B cell (primary cell): ENCODE measurements at regions not wholly inside any gene's neighbourhood (a gene's known extent, or its start where the extent isn't known, plus 50 kb on each side); places are given as distances from the start of the nearest gene placed in this dataset.

Source experiments
- ATAC-seq: fragments of 200-7000 bp; cut with Tn5 transposase; one replicate; pipeline ENCODE4 v1.10.0; 2021; ENCODE audit warnings: low read depth, mild to moderate bottlenecking, moderate number of reproducible peaks, moderate library complexity
- CTCF ChIA-PET: fragments of 350-600 bp; sonication (Branson Sonifier 250); formaldehyde crosslinking; loops from one replicate; lab custom pipeline; 2021; ENCODE audit warnings: antibody characterized with exemption, inconsistent platforms; lab: Charles Lee
- POLR2A ChIA-PET: fragments of 350-600 bp; sonication (Branson Sonifier 250); formaldehyde crosslinking; loops from one replicate; lab custom pipeline; 2021; ENCODE audit warnings: antibody characterized with exemption; lab: Charles Lee
- DNase-seq: peaks from one replicate; pipeline ENCODE4 v3.0.0; 2013
- H2AFZ ChIP-seq: 2 replicates; pipeline ENCODE4 v1.6.1; 2012; ENCODE audit warnings: mild to moderate bottlenecking, low read depth, low read length; ENCODE audit not compliant: insufficient read depth, poor library complexity, severe bottlenecking
- H3K27ac ChIP-seq, 2 donors: 1 replicate in 1 of 2; 2 replicates in 1 of 2; pipeline ENCODE4 v1.5.1; 2012 to 2013; ENCODE audit warnings: low read length in 2 of 2, mild to moderate bottlenecking in 2 of 2, moderate library complexity in 1 of 2
- H3K27me3 ChIP-seq, 4 experiments: fragments of 200-600 bp in 1 of 4; sonication (generic) in 1 of 4; replicated peaks in 1 of 4; 1 replicate in 2 of 4; 2 replicates in 2 of 4; pipeline versions ENCODE4 v1.6.1 to v1.7.0; 2013 to 2016; ENCODE audit warnings: low read length in 3 of 4, mild to moderate bottlenecking in 2 of 4, mixed read lengths in 1 of 4, moderate library complexity in 1 of 4; ENCODE audit not compliant: insufficient read depth in 4 of 4, control insufficient read depth in 3 of 4; ENCODE audit errors: control extremely low read depth in 1 of 4
- H3K36me3 ChIP-seq, 2 experiments: replicated peaks in 1 of 2; 1 replicate in 1 of 2; 2 replicates in 1 of 2; pipeline versions ENCODE4 v1.6.1 to v1.7.1; 2013; ENCODE audit warnings: low read length in 1 of 2; ENCODE audit not compliant: insufficient read depth in 2 of 2, control insufficient read depth in 1 of 2; ENCODE audit errors: control extremely low read depth in 1 of 2, extremely low read depth in 1 of 2
- H3K4me1 ChIP-seq, 2 donors: fragments of 200-600 bp in 1 of 2; sonication (generic) in 1 of 2; 1 replicate in 1 of 2; 2 replicates in 1 of 2; pipeline versions ENCODE4 v1.5.1 to v1.6.1; 2013 to 2017; ENCODE audit warnings: low read length in 2 of 2; ENCODE audit not compliant: control insufficient read depth in 2 of 2, insufficient read depth in 2 of 2
- H3K4me2 ChIP-seq: replicated peaks from 2 replicates; pipeline ENCODE3; 2012; ENCODE audit warnings: mild to moderate bottlenecking, low read depth, low read length; ENCODE audit not compliant: poor library complexity, severe bottlenecking
- H3K4me3 ChIP-seq, 5 experiments: fragments of 200-600 bp in 1 of 5; sonication (generic) in 1 of 5; 1 replicate in 3 of 5; 2 replicates in 2 of 5; pipeline versions ENCODE4 v1.5.1 to v1.7.0; 2011 to 2016; ENCODE audit warnings: low read length in 4 of 5, mild to moderate bottlenecking in 4 of 5, low read depth in 2 of 5, control low read depth in 1 of 5, moderate library complexity in 1 of 5; ENCODE audit not compliant: insufficient read depth in 1 of 5; ENCODE audit errors: control extremely low read depth in 1 of 5, extremely low read depth in 1 of 5
- H3K79me2 ChIP-seq: fragments of 200-600 bp; sonication (generic); one replicate; pipeline ENCODE4 v1.6.0; 2016; ENCODE audit warnings: low read length; ENCODE audit not compliant: control insufficient read depth, insufficient read depth
- H3K9ac ChIP-seq: fragments of 200-600 bp; sonication (generic); 2 replicates; pipeline ENCODE4 v1.6.1; 2017; ENCODE audit warnings: mild to moderate bottlenecking, low read length, moderate library complexity
- H3K9me3 ChIP-seq, 3 donors: one replicate each; pipeline versions ENCODE4 v1.6.1 to v1.7.1; 2013; ENCODE audit warnings: low read length in 2 of 3; ENCODE audit not compliant: control insufficient read depth in 2 of 3, insufficient read depth in 1 of 3; ENCODE audit errors: control extremely low read depth in 1 of 3
- H4K20me1 ChIP-seq: 2 replicates; pipeline ENCODE4 v1.6.0; 2012; ENCODE audit warnings: mild to moderate bottlenecking, low read length; ENCODE audit not compliant: insufficient read depth, control insufficient read depth, poor library complexity, severe bottlenecking
- H3K27ac Mint-ChIP-seq: one replicate; pipeline ENCODE4 v1.8.0; 2021; ENCODE audit warnings: mixed read lengths
- H3K27me3 Mint-ChIP-seq: one replicate; pipeline ENCODE4 v1.8.0; 2021; ENCODE audit warnings: mixed read lengths
- H3K4me1 Mint-ChIP-seq: one replicate; pipeline ENCODE4 v1.8.0; 2021; ENCODE audit warnings: mixed read lengths
- H3K4me3 Mint-ChIP-seq: one replicate; pipeline ENCODE4 v1.8.0; 2021; ENCODE audit warnings: mixed read lengths
- H3K9me3 Mint-ChIP-seq: one replicate; pipeline ENCODE4 v1.8.0; 2022; ENCODE audit warnings: mixed read lengths; ENCODE audit not compliant: insufficient read depth
- EZH2 ChIP-seq: IDR thresholded peaks from 2 replicates; pipeline ENCODE4 v1.6.1; 2012; ENCODE audit warnings: borderline replicate concordance, low read depth, mild to moderate bottlenecking, moderate library complexity, low read length; ENCODE audit not compliant: insufficient read depth, poor library complexity, severe bottlenecking
- WGBS: methylation state at CpG from one replicate; pipeline ENCODE4 v1.1.5; 2013; ENCODE audit warnings: missing lambda C conversion rate; ENCODE audit not compliant: insufficient coverage; 5-methylcytosine and 5-hydroxymethylcytosine counted together
- intact Hi-C: fragments of 100-400 bp; cut with micrococcal nuclease; formaldehyde crosslinking; loops from one replicate; pipeline ENCODE4 v1.10.0; 2022
- TF ChIP-seq, protein P1 (sequence below): fragments of 200-600 bp; IDR thresholded peaks from one replicate; pipeline ENCODE4 v1.8.0; 2022; ENCODE audit warnings: antibody characterized with exemption, mild to moderate bottlenecking

GRCh38 chr13:43977911-43978310 is 98.2 kb downstream of the LACC1 start:
- no peak overlapping the region for H3K9ac ChIP-seq
- H2AFZ ChIP-seq, result no peak overlapping the region
- H3K9me3 ChIP-seq, result no peaks in the 10 kb centered on the region
- no peak for DNase-seq
- no peak for ATAC-seq
- CTCF ChIA-PET, result no interaction called here
- Mint-ChIP-seq H3K4me3 (no peak overlapping the region), H3K9me3 (peaks cover 8% of the 10 kb centered on the region), H3K27ac (no peak overlapping the region), H3K27me3 (peaks cover 35% of the 10 kb centered on the region), H3K4me1 (no peaks in the 10 kb centered on the region)
- H3K27ac ChIP-seq, result no peak overlapping the region
- no peak for TF ChIP-seq EZH2
- TF ChIP-seq, protein P1, sequence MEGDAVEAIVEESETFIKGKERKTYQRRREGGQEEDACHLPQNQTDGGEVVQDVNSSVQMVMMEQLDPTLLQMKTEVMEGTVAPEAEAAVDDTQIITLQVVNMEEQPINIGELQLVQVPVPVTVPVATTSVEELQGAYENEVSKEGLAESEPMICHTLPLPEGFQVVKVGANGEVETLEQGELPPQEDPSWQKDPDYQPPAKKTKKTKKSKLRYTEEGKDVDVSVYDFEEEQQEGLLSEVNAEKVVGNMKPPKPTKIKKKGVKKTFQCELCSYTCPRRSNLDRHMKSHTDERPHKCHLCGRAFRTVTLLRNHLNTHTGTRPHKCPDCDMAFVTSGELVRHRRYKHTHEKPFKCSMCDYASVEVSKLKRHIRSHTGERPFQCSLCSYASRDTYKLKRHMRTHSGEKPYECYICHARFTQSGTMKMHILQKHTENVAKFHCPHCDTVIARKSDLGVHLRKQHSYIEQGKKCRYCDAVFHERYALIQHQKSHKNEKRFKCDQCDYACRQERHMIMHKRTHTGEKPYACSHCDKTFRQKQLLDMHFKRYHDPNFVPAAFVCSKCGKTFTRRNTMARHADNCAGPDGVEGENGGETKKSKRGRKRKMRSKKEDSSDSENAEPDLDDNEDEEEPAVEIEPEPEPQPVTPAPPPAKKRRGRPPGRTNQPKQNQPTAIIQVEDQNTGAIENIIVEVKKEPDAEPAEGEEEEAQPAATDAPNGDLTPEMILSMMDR, result no peak
- no peak overlapping the region for H3K4me2 ChIP-seq
- H3K79me2 ChIP-seq, result no peaks in the 10 kb centered on the region
- POLR2A ChIA-PET, result no interaction called here
- no peaks in the 10 kb centered on the region for H3K36me3 ChIP-seq
- no peaks in the 10 kb centered on the region for H4K20me1 ChIP-seq
- intact Hi-C loops, result no loop called here
- H3K27me3 ChIP-seq, result peaks cover 0 to 10% (median 2%) of the 10 kb centered on the region in 4 experiments
- H3K4me1 ChIP-seq, result no peaks in the 10 kb centered on the region
- no peak overlapping the region for H3K4me3 ChIP-seq
- WGBS, result no CpG with 5 or more reads among the region's 1 CpG

GRCh38 chr13:43978688-43979087 is 99.0 kb downstream of the LACC1 start:
- TF ChIP-seq, protein P1, result no peak
- no peak for TF ChIP-seq EZH2
- H3K27ac ChIP-seq, result no peak overlapping the region
- no peaks in the 10 kb centered on the region for H3K9me3 ChIP-seq
- no peaks in the 10 kb centered on the region for H3K4me1 ChIP-seq
- Mint-ChIP-seq H3K27ac (no peak overlapping the region), H3K4me1 (no peaks in the 10 kb centered on the region), H3K27me3 (peaks cover 35% of the 10 kb centered on the region), H3K4me3 (no peak overlapping the region), H3K9me3 (peaks cover 8% of the 10 kb centered on the region)
- POLR2A ChIA-PET, result no interaction called here
- H3K4me3 ChIP-seq, result no peak overlapping the region
- CTCF ChIA-PET, result interaction anchor here (1.0 kb wide), 1 partner anchor 75 kb away, joined by 3 read pairs; no protein-coding TSS in a partner anchor
- intact Hi-C loops, result no loop called here
- peaks cover 0 to 10% (median 2%) of the 10 kb centered on the region in 4 experiments for H3K27me3 ChIP-seq
- no peaks in the 10 kb centered on the region for H3K36me3 ChIP-seq
- H3K79me2 ChIP-seq, result no peaks in the 10 kb centered on the region
- 100% methylated on average over 2 of the region's 5 CpGs for WGBS
- no peak overlapping the region for H2AFZ ChIP-seq
- no peak overlapping the region for H3K4me2 ChIP-seq
- no peak for ATAC-seq
- H4K20me1 ChIP-seq, result no peaks in the 10 kb centered on the region
- no peak for DNase-seq
- no peak overlapping the region for H3K9ac ChIP-seq
